SK-N-SH treated with all-trans-retinoic acid at 6 μM for 48 hours (cell line): ENCODE measurements at regions not wholly inside any gene's neighbourhood (a gene's known extent, or its start where the extent isn't known, plus 50 kb on each side); places are given as distances from the start of the nearest gene placed in this dataset.

ENCODE experiments used
- ATAC-seq: fragments of 200-7000 bp; cut with Tn5 transposase; 3 replicates; pipeline ENCODE4 v1.9.1; 2020; ENCODE audit warnings: mild to moderate bottlenecking, moderate library complexity
- ARNTL ChIP-seq: fragments of 450-650 bp; formaldehyde crosslinking; IDR thresholded peaks from 2 replicates; pipeline ENCODE4 v1.5.0; 2020; ENCODE audit warnings: low read depth, mild to moderate bottlenecking, moderate library complexity, borderline replicate concordance
- BACH2 ChIP-seq: fragments of 250-450 bp; sonication (Bioruptor Pico); IDR thresholded peaks from 2 replicates; pipeline ENCODE4 v1.9.0; 2021; ENCODE audit warnings: mild to moderate bottlenecking, borderline replicate concordance
- CREB5 ChIP-seq: fragments of 250-450 bp; sonication (Bioruptor Pico); IDR thresholded peaks from 2 replicates; pipeline ENCODE4 v1.5.1; 2020; ENCODE audit warnings: low read depth, mild to moderate bottlenecking, moderate library complexity
- CSDC2 ChIP-seq: fragments of 250-450 bp; sonication (Bioruptor Pico); IDR thresholded peaks from 2 replicates; pipeline ENCODE4 v1.5.0; 2020; ENCODE audit warnings: mild to moderate bottlenecking, moderate library complexity
- CSRNP3 ChIP-seq: fragments of 250-450 bp; sonication (Bioruptor Pico); IDR thresholded peaks from 2 replicates; pipeline ENCODE4 v1.5.1; 2021; ENCODE audit warnings: mild to moderate bottlenecking, moderate library complexity
- ESRRG ChIP-seq: fragments of 250-450 bp; sonication (Bioruptor Pico); IDR thresholded peaks from 2 replicates; pipeline ENCODE4 v1.6.1; 2021; ENCODE audit warnings: mild to moderate bottlenecking
- GLIS3 ChIP-seq: fragments of 250-450 bp; sonication (Bioruptor Pico); IDR thresholded peaks from 2 replicates; pipeline ENCODE4 v1.5.0; 2020; ENCODE audit warnings: mild to moderate bottlenecking, moderate library complexity
- ISL1 ChIP-seq: fragments of 250-450 bp; sonication (Bioruptor Pico); IDR thresholded peaks from 2 replicates; pipeline ENCODE4 v2.1.2; 2022; ENCODE audit warnings: mild to moderate bottlenecking, moderate library complexity
- OSR1 ChIP-seq: fragments of 250-450 bp; sonication (Bioruptor Pico); IDR thresholded peaks from 2 replicates; pipeline ENCODE4 v1.8.0; 2022; ENCODE audit warnings: moderate library complexity, mild to moderate bottlenecking, inconsistent platforms
- POU6F1 ChIP-seq: fragments of 250-450 bp; sonication (Bioruptor Pico); IDR thresholded peaks from 2 replicates; pipeline ENCODE4 v1.8.0; 2021; ENCODE audit warnings: low read depth, mild to moderate bottlenecking, moderate library complexity, borderline replicate concordance
- PPARA ChIP-seq: fragments of 250-450 bp; sonication (Bioruptor Pico); IDR thresholded peaks from 2 replicates; pipeline ENCODE4 v1.5.0; 2020; ENCODE audit warnings: mild to moderate bottlenecking, borderline replicate concordance
- RARB ChIP-seq: fragments of 250-450 bp; sonication (Bioruptor Pico); IDR thresholded peaks from 2 replicates; pipeline ENCODE4 v1.8.0; 2021; ENCODE audit warnings: mild to moderate bottlenecking, moderate library complexity
- SNAI2 ChIP-seq: fragments of 250-450 bp; sonication (Bioruptor Pico); IDR thresholded peaks from 2 replicates; pipeline ENCODE4 v1.5.0; 2020; ENCODE audit warnings: mild to moderate bottlenecking, moderate library complexity
- TCF4 ChIP-seq: fragments of 250-450 bp; sonication (Bioruptor Pico); IDR thresholded peaks from 2 replicates; pipeline ENCODE4 v1.8.0; 2021; ENCODE audit warnings: mild to moderate bottlenecking, moderate library complexity, borderline replicate concordance
- TOX ChIP-seq: fragments of 250-450 bp; sonication (Bioruptor Pico); IDR thresholded peaks from 2 replicates; pipeline ENCODE4 v1.8.0; 2021; ENCODE audit warnings: mild to moderate bottlenecking, moderate library complexity, borderline replicate concordance
- TSHZ2 ChIP-seq: fragments of 250-450 bp; sonication (Bioruptor Pico); IDR thresholded peaks from 2 replicates; pipeline ENCODE4 v1.5.0; 2020; ENCODE audit warnings: mild to moderate bottlenecking, moderate library complexity
- ZC3H10 ChIP-seq: fragments of 250-450 bp; sonication (Bioruptor Pico); IDR thresholded peaks from 2 replicates; pipeline ENCODE4 v1.5.1; 2021; ENCODE audit warnings: mild to moderate bottlenecking, moderate library complexity
- ZFP3 ChIP-seq: fragments of 250-450 bp; sonication (Bioruptor Pico); IDR thresholded peaks from 2 replicates; pipeline ENCODE4 v1.5.0; 2020; ENCODE audit warnings: mild to moderate bottlenecking, moderate library complexity
- ZFP30 ChIP-seq: fragments of 450-650 bp; formaldehyde crosslinking; IDR thresholded peaks from 2 replicates; pipeline ENCODE4 v1.5.0; 2022; ENCODE audit warnings: mild to moderate bottlenecking, moderate library complexity
- ZNF565 ChIP-seq: fragments of 450-650 bp; formaldehyde crosslinking; conservative IDR thresholded peaks from 2 replicates; pipeline ENCODE4 v1.5.0; 2020; ENCODE audit warnings: low read depth, mild to moderate bottlenecking, moderate library complexity
- ZNF70 ChIP-seq: fragments of 450-650 bp; formaldehyde crosslinking; IDR thresholded peaks from 2 replicates; pipeline ENCODE4 v1.5.0; 2020; ENCODE audit warnings: mild to moderate bottlenecking, moderate library complexity

GRCh38 chr14:87816416-87816815 is 176.6 kb downstream of the GALC start:
- TF ChIP-seq TOX (CRISPR knock-in tag) (no peak), CSRNP3 (CRISPR knock-in tag) (no peak), TSHZ2 (CRISPR knock-in tag) (no peak), ESRRG (CRISPR knock-in tag) (no peak), ISL1 (CRISPR knock-in tag) (no peak), ZNF565 (CRISPR knock-in tag) (no peak), ZC3H10 (CRISPR knock-in tag) (no peak), BACH2 (CRISPR knock-in tag) (no peak), OSR1 (CRISPR knock-in tag) (no peak), RARB (CRISPR knock-in tag) (no peak), CSDC2 (CRISPR knock-in tag) (no peak), SNAI2 (no peak), TCF4 (CRISPR knock-in tag) (no peak), PPARA (CRISPR knock-in tag) (no peak), ZFP30 (CRISPR knock-in tag) (no peak), ZNF70 (no peak)
- no peak for ATAC-seq

- TF ChIP-seq POU6F1 (CRISPR knock-in tag) (no peak), CSRNP3 (CRISPR knock-in tag) (no peak), ARNTL (no peak), ZFP3 (CRISPR knock-in tag) (no peak), ESRRG (CRISPR knock-in tag) (no peak), SNAI2 (no peak), TCF4 (CRISPR knock-in tag) (no peak), BACH2 (CRISPR knock-in tag) (no peak), TOX (CRISPR knock-in tag) (no peak), RARB (CRISPR knock-in tag) (no peak), GLIS3 (no peak), CSDC2 (CRISPR knock-in tag) (no peak), PPARA (CRISPR knock-in tag) (no peak)
- no peak for ATAC-seq
Measured at GRCh38 chr14:87815121-87815520, 177.9 kb downstream of the GALC start.

GRCh38 chr14:87813686-87814085 is 179.3 kb downstream of the GALC start:
- TF ChIP-seq BACH2 (CRISPR knock-in tag) (no peak), ESRRG (CRISPR knock-in tag) (no peak), CREB5 (CRISPR knock-in tag) (no peak), PPARA (CRISPR knock-in tag) (no peak), ARNTL (no peak), TCF4 (CRISPR knock-in tag) (no peak), ZNF70 (no peak)
- no peak for ATAC-seq
